ENCODE measurements at regions not wholly inside any gene's neighbourhood (a gene's known extent, or its start where the extent isn't known, plus 50 kb on each side); places are given as distances from the start of the nearest gene placed in this dataset.
"Not testable (repeated sequence)": the region's sequence is repeated elsewhere in the genome, so short reads cannot be mapped to it uniquely, and the experiment has no call there.

GRCh38 chr18:55925772-55926171, 337.8 kb upstream of the TCF4 start:
- no peak for DNase-seq

DNA sequence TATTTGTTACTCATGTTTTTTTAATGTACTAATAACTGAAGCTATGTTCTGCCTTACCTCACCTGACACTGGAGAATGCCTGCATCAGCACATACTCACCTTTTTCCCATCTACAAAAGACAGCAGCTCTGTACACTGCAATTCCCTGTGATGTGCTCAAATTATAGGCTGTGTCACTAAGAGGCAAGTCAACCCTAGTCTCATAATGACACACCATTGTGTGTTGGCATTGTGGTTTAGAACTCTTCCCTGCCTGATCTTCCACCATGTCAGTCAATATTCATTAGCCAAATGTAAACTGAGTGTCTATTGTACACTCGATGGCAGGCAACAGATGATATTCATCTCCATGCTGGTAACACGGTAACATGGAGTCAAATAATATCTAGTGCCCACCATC, 332.1 kb upstream of the TCF4 start:
- no peak for DNase-seq

DNA sequence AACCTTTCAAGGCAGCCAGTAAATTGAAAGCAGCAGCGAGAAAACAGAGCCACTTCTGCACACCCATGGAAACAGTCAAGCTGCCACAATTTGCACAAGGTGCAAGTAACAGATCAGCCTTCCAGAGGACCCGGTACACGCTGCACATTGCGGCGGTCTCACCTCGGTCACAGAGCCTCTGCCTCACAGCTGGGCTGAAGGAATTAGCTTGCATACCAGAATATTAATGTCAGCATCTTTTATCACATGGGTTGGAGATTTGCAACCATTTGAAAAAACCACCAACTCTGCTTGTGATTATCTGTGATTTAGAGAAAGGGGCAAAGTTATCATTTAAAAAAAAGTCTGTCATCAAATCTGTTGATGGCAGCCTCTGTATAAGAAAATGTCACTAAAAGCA, 330.5 kb upstream of the TCF4 start:
- no peak for DNase-seq

- DNase-seq = no peak
Observed at GRCh38 chr18:55912919-55913318, 324.9 kb upstream of the TCF4 start.

GRCh38 chr18:55912071-55912470, 324.1 kb upstream of the TCF4 start:
- DNase-seq = no peak

DNA sequence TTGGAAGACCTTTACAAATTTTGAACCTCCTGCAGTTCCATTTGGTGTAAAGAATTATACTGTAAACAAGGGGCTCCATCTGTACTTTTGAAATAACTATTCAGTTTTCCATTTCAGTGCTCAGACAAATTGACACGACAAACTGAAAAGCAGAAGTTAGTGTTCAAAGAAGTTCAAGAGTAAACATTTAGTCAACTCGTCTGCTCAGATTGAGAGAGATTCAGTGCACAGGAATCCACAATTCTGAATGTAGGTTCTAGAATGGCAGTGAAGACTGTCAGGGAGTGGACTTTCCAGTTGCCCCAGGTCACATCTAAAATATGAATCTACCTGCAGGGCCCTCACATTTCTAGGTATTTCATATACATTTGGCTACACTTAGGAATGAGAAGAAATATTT, 322.3 kb upstream of the TCF4 start:
- DNase-seq = no peak

- DNase-seq = no peak
Observed at GRCh38 chr18:55908901-55909366, 320.9 kb upstream of the TCF4 start.

DNA sequence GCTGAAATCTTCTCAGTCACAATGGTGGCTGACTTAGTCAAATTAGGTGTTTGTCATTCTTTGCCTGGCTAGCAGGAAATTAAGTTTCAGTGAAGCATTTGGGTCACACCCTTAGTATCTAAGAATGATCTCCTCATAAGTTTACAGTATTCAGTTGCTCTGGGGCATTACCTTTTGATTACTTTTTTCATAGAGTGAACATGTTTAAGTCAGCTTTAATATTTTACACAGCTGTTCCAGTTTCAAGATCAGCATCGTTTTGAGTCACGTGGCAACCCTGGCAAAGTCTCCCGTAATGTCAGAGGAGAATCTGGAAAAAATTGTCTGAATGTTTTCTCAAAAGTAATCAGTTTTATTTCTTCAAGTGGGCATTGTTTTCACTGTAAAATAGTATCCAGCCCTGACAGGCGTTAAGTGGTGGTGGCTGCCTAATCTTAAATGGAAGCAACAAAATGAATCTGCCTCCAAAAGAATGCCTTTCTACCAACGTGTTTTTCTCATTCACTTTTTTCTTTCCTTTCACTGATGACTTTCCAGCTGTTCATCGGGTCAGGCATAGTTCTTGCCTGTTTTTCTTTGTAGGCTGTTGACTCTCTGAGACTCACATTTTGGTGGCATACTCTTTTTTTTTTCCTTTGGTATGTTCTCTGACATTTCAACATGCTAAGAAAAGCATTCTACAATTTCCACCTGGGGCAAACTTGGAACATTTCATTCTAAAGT, 319.6 kb upstream of the TCF4 start:
- peak in 1 of 14 donors; percentile 12 for DNase-seq

GRCh38 chr18:55906536-55906935, 318.5 kb upstream of the TCF4 start:
- no peak for DNase-seq

- no peak for DNase-seq
Observed at GRCh38 chr18:55903911-55904310, 315.9 kb upstream of the TCF4 start.

GRCh38 chr18:55900380-55900779, 312.4 kb upstream of the TCF4 start:
- DNase-seq = no peak

DNA sequence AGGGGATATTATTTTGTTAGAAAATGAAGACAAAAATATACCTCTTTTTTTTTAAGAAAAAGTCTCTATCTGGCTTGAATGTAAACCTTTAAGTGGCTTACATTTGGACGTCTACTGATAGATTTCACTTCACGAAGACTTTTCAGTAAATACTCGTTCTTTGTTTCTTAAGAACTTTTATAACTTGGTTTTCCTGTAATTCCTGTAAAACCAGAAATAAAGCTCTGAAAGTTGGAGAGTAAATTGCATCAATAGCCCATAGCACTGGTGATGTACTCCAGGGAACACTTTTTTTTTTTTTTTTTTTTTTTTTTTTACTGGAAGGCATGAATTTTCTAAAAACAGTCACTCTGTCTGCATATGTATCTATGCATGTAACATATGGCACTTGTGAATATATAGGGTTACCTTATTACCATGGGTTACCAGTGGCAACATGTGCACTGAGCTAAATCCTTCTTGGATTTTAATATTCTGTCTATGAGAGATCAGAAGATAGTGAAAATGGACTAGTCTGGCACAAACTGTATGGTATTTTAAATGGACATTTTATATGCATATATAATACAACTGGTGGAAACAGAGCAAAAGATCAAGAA, 309.2 kb upstream of the TCF4 start:
- no peak for DNase-seq

- no peak for DNase-seq
Observed at GRCh38 chr18:55893948-55894347, 306.0 kb upstream of the TCF4 start.

- DNase-seq = not testable (repeated sequence)
Observed at GRCh38 chr18:55892862-55893813, 305.1 kb upstream of the TCF4 start.

GRCh38 chr18:55886886-55887285, 298.9 kb upstream of the TCF4 start:
- no peak for DNase-seq

- no peak for DNase-seq
Observed at GRCh38 chr18:55884498-55884897, 296.5 kb upstream of the TCF4 start.

- DNase-seq = no peak
Observed at GRCh38 chr18:55880617-55881016, 292.6 kb upstream of the TCF4 start.

DNA sequence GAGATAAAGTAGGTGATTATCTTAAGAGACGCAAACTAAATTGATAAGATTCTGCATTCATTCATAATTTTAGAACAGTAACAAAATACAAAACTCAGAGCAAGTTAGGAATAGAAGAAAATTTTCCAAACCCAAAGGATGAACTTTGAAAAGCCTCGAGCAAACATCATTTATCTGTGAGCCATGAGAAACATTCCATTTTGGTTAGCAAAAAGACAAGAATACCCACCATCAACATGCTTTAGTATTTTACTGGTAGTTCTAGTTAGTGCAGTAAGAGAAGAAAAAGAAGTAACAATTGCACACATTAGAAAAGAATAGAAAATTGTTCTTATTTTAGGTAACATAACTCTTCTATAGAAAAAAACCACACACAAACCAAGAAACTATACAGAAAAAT, 291.3 kb upstream of the TCF4 start:
- DNase-seq = no peak

- no peak for DNase-seq
Observed at GRCh38 chr18:55878224-55878623, 290.2 kb upstream of the TCF4 start.

GRCh38 chr18:55877321-55877720, 289.3 kb upstream of the TCF4 start:
- no peak for DNase-seq

GRCh38 chr18:55876254-55876653, 288.3 kb upstream of the TCF4 start:
- no peak for DNase-seq

DNA sequence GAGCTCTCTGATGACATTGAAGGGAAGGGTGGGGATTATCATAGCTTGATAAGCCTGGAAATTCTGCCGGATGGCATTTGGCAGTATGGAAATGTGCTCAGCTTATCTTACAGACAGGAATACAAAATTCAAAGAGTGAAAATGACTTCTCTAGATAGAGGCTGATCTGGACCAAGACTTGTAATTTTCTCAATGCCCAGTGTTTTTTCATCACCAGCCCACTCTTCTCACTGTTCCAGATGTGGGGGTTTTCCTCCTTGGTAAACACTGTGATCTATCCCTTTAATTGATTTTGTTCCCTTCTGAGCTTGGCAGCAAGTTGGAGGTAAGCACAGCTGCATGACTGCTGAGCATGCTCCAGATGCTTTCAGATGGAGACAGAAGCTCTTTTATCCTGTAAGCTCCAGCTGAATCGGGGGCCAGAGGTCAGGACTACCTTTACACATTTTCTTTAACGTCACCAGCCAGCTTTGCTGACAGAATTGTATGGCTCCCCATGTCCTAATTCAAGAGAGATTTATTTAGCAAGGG, 287.4 kb upstream of the TCF4 start:
- DNase-seq = peak in 6 of 14 donors; percentile 6 to 63 (median 18)
